GM23248 (cell line): ENCODE measurements at regions not wholly inside any gene's neighbourhood (a gene's known extent, or its start where the extent isn't known, plus 50 kb on each side); places are given as distances from the start of the nearest gene placed in this dataset.

ENCODE experiments used
- DNase-seq: peaks from one replicate; pipeline ENCODE4 v3.0.0-alpha.2; 2015
- H2AFZ ChIP-seq: fragments of 200-600 bp; sonication (generic); 2 replicates; pipeline ENCODE4 v1.6.1; 2016; ENCODE audit warnings: antibody characterized with exemption
- H3F3A ChIP-seq: fragments of 200-600 bp; sonication (generic); 2 replicates; pipeline ENCODE4 v1.6.1; 2016; ENCODE audit warnings: mild to moderate bottlenecking, antibody characterized with exemption, mixed run types; ENCODE audit not compliant: insufficient read depth
- H3K27ac ChIP-seq: fragments of 200-600 bp; sonication (generic); 2 replicates; pipeline ENCODE4 v1.5.1; 2016; ENCODE audit warnings: mild to moderate bottlenecking
- H3K27me3 ChIP-seq: fragments of 200-600 bp; sonication (generic); replicated peaks from 2 replicates; pipeline ENCODE4 v1.6.1; 2016; ENCODE audit warnings: mild to moderate bottlenecking; ENCODE audit not compliant: insufficient read depth
- H3K36me3 ChIP-seq: fragments of 200-600 bp; sonication (generic); 2 replicates; pipeline ENCODE4 v1.6.1; 2016; ENCODE audit warnings: low read depth, mild to moderate bottlenecking
- H3K4me1 ChIP-seq: fragments of 200-600 bp; sonication (generic); 2 replicates; pipeline ENCODE4 v1.6.1; 2016; ENCODE audit warnings: mild to moderate bottlenecking; ENCODE audit not compliant: insufficient read depth
- H3K4me2 ChIP-seq: fragments of 200-600 bp; sonication (generic); one replicate; pipeline ENCODE4 v1.6.1; 2016; ENCODE audit warnings: mild to moderate bottlenecking; ENCODE audit not compliant: unreplicated experiment
- H3K4me3 ChIP-seq: fragments of 200-600 bp; sonication (generic); 2 replicates; pipeline ENCODE4 v1.5.1; 2016; ENCODE audit warnings: mild to moderate bottlenecking
- H3K79me2 ChIP-seq: fragments of 200-600 bp; sonication (generic); 2 replicates; pipeline ENCODE4 v1.6.1; 2016; ENCODE audit warnings: mild to moderate bottlenecking; ENCODE audit not compliant: insufficient read depth
- H3K9ac ChIP-seq: fragments of 200-600 bp; sonication (generic); 2 replicates; pipeline ENCODE4 v1.6.1; 2016; ENCODE audit warnings: mild to moderate bottlenecking
- H3K9me2 ChIP-seq: fragments of 200-600 bp; sonication (generic); 2 replicates; pipeline ENCODE4 v1.6.1; 2016; ENCODE audit warnings: mixed run types, mild to moderate bottlenecking, moderate library complexity; ENCODE audit not compliant: insufficient read depth
- H3K9me3 ChIP-seq: fragments of 200-600 bp; sonication (generic); one replicate; pipeline ENCODE4 v1.6.1; 2017; ENCODE audit warnings: low read depth
- H4K20me1 ChIP-seq: fragments of 200-600 bp; sonication (generic); 2 replicates; pipeline ENCODE4 v1.6.0; 2016; ENCODE audit not compliant: insufficient read depth
- EZH2 ChIP-seq: fragments of 200-600 bp; sonication (generic); IDR thresholded peaks from 2 replicates; pipeline ENCODE4 v1.6.1; 2018; ENCODE audit warnings: antibody characterized with exemption, mild to moderate bottlenecking; ENCODE audit not compliant: insufficient read depth, poor library complexity, severe bottlenecking
- EZH2phosphoT487 ChIP-seq: fragments of 200-600 bp; sonication (generic); IDR thresholded peaks from 2 replicates; pipeline ENCODE4 v1.6.1; 2018; ENCODE audit warnings: antibody characterized with exemption, moderate library complexity, mild to moderate bottlenecking, low read depth; ENCODE audit not compliant: insufficient read depth
- WGBS, 2 experiments: methylation state at CpG; one replicate each; pipeline ENCODE4 v1.1.6; 2015 to 2017; ENCODE audit warnings: low lambda C conversion rate in 2 of 2, low coverage in 1 of 2; ENCODE audit errors: missing lambda C conversion rate in 2 of 2; 5-methylcytosine and 5-hydroxymethylcytosine counted together
- in situ Hi-C: fragments of 300-500 bp; cut with MboI; formaldehyde crosslinking; loops from 2 replicates; pipeline ENCODE4 v1.15.0; 2020

GRCh38 chr10:31731711-31732110 is 196.9 kb downstream of the ARHGAP12 start:
- no peaks in the 10 kb centered on the region for H3F3A ChIP-seq
- H3K9me3 ChIP-seq = no peaks in the 10 kb centered on the region
- DNase-seq = no peak
- H3K9me2 ChIP-seq = no peaks in the 10 kb centered on the region
- H3K4me3 ChIP-seq = no peak overlapping the region
- no peak overlapping the region for H3K4me2 ChIP-seq
- WGBS, 2 experiments = 82 to 90% methylated on average over 1 of the region's 1 CpG
- no peak overlapping the region for H2AFZ ChIP-seq
- in situ Hi-C loops = no loop called here
- H3K4me1 ChIP-seq = no peaks in the 10 kb centered on the region
- no peaks in the 10 kb centered on the region for H3K79me2 ChIP-seq
- H3K36me3 ChIP-seq = no peaks in the 10 kb centered on the region
- H3K9ac ChIP-seq = no peak overlapping the region
- TF ChIP-seq EZH2phosphoT487 = no peak
- TF ChIP-seq EZH2 = no peak
- no peaks in the 10 kb centered on the region for H3K27me3 ChIP-seq
- H3K27ac ChIP-seq = no peak overlapping the region
- no peaks in the 10 kb centered on the region for H4K20me1 ChIP-seq

- Histone ChIP-seq H3K9me3 (no peaks in the 10 kb centered on the region), H4K20me1 (no peaks in the 10 kb centered on the region), H3K27ac (no peak overlapping the region), H3K4me2 (no peak overlapping the region), H3F3A (no peaks in the 10 kb centered on the region), H2AFZ (no peak overlapping the region), H3K4me1 (no peaks in the 10 kb centered on the region), H3K9me2 (no peaks in the 10 kb centered on the region; the same call in 1 of the 2 replicates), H3K4me3 (no peak overlapping the region), H3K36me3 (no peaks in the 10 kb centered on the region), H3K79me2 (no peaks in the 10 kb centered on the region), H3K27me3 (no peaks in the 10 kb centered on the region), H3K9ac (no peak overlapping the region)
- WGBS, 2 experiments = 88 to 94% methylated on average over 3 of the region's 3 CpGs
- in situ Hi-C loops = no loop called here
- no peak for DNase-seq
- TF ChIP-seq EZH2phosphoT487 = no peak
- TF ChIP-seq EZH2 = no peak
These were observed 197.9 kb downstream of the ARHGAP12 start for GRCh38 chr10:31730776-31731175.

GRCh38 chr10:31728698-31729224 is 199.9 kb downstream of the ARHGAP12 start:
- Histone ChIP-seq H3K79me2 (no peaks in the 10 kb centered on the region), H3K36me3 (no peaks in the 10 kb centered on the region), H3K27me3 (no peaks in the 10 kb centered on the region), H4K20me1 (no peaks in the 10 kb centered on the region), H3F3A (no peaks in the 10 kb centered on the region), H3K27ac (no peak overlapping the region), H2AFZ (no peak overlapping the region), H3K9ac (no peak overlapping the region), H3K9me3 (no peaks in the 10 kb centered on the region), H3K4me2 (no peak overlapping the region), H3K9me2 (no peaks in the 10 kb centered on the region; the same call in 1 of the 2 replicates), H3K4me1 (peaks cover under 1% of the 10 kb centered on the region; the same call in 1 of the 2 replicates), H3K4me3 (no peak overlapping the region)
- no peak for TF ChIP-seq EZH2phosphoT487
- TF ChIP-seq EZH2 = no peak
- DNase-seq = no peak
- in situ Hi-C loops = no loop called here
- WGBS, 2 experiments = 60 to 68% methylated on average over 2 of the region's 2 CpGs

GRCh38 chr10:31725436-31725835 is 203.2 kb downstream of the ARHGAP12 start:
- Histone ChIP-seq H3K4me3 (no peak overlapping the region), H3K27ac (no peak overlapping the region), H3F3A (0 out of 2 replicates have a peak, but pooled peaks cover 6% of the 10 kb centered on the region), H3K36me3 (no peaks in the 10 kb centered on the region), H3K79me2 (no peaks in the 10 kb centered on the region), H3K4me2 (no peak overlapping the region), H3K4me1 (peaks cover 5% of the 10 kb centered on the region; the same call in 1 of the 2 replicates), H4K20me1 (no peaks in the 10 kb centered on the region), H3K9me2 (no peaks in the 10 kb centered on the region; the same call in 1 of the 2 replicates), H3K27me3 (no peaks in the 10 kb centered on the region), H3K9ac (no peak overlapping the region), H3K9me3 (no peaks in the 10 kb centered on the region), H2AFZ (no peak overlapping the region)
- no peak for DNase-seq
- 91 to 92% methylated on average over 7 of the region's 7 CpGs for WGBS, 2 experiments
- in situ Hi-C loops = no loop called here
- TF ChIP-seq EZH2phosphoT487 (no peak), EZH2 (no peak)
